Endodermal cell (in vitro differentiated cells): ENCODE measurements at regions not wholly inside any gene's neighbourhood (a gene's known extent, or its start where the extent isn't known, plus 50 kb on each side); places are given as distances from the start of the nearest gene placed in this dataset.

Experiments used
- DNase-seq: peaks from one replicate; pipeline ENCODE4 v3.0.0-alpha.2; 2017
- H3K27ac ChIP-seq: 2 replicates; pipeline ENCODE4 v1.5.1; 2013; ENCODE audit warnings: mild to moderate bottlenecking, low read depth, low read length, moderate library complexity
- H3K27me3 ChIP-seq: 2 replicates; pipeline ENCODE4 v1.6.1; 2013; ENCODE audit warnings: mild to moderate bottlenecking, low read length, moderate library complexity; ENCODE audit not compliant: insufficient read depth, control insufficient read depth, poor library complexity, severe bottlenecking
- H3K36me3 ChIP-seq: 2 replicates; pipeline ENCODE4 v1.7.0; 2013; ENCODE audit warnings: mild to moderate bottlenecking, low read length, moderate library complexity; ENCODE audit not compliant: control insufficient read depth, insufficient read depth
- H3K4me1 ChIP-seq: one replicate; pipeline ENCODE4 v1.7.0; 2013; ENCODE audit warnings: low read length; ENCODE audit not compliant: control insufficient read depth, insufficient read depth
- H3K4me3 ChIP-seq: 2 replicates; pipeline ENCODE4 v1.5.1; 2013; ENCODE audit warnings: mild to moderate bottlenecking, low read length, moderate library complexity
- H3K9ac ChIP-seq: 2 replicates; pipeline ENCODE4 v1.6.1; 2013; ENCODE audit warnings: mild to moderate bottlenecking, low read length, moderate library complexity; ENCODE audit not compliant: poor library complexity, severe bottlenecking; ENCODE audit errors: extremely low read depth
- H3K9me3 ChIP-seq: 2 replicates; pipeline ENCODE4 v1.6.1; 2013; ENCODE audit warnings: mild to moderate bottlenecking, low read length, moderate library complexity; ENCODE audit not compliant: control insufficient read depth
- H3K27ac Mint-ChIP-seq: 2 replicates; pipeline ENCODE4 v1.8.0; 2020; ENCODE audit warnings: mixed read lengths
- H3K27me3 Mint-ChIP-seq: 2 replicates; pipeline ENCODE4 v1.8.0; 2021; ENCODE audit warnings: mild to moderate bottlenecking, mixed read lengths; ENCODE audit not compliant: insufficient read depth
- H3K36me3 Mint-ChIP-seq: 2 replicates; pipeline ENCODE4 v1.8.0; 2020; ENCODE audit warnings: low read depth, mixed read lengths
- H3K4me1 Mint-ChIP-seq: 2 replicates; pipeline ENCODE4 v1.8.0; 2020; ENCODE audit warnings: mixed read lengths
- H3K4me3 Mint-ChIP-seq: 2 replicates; pipeline ENCODE4 v1.8.0; 2020; ENCODE audit warnings: mild to moderate bottlenecking, moderate library complexity, mixed read lengths
- H3K9me3 Mint-ChIP-seq: 2 replicates; pipeline ENCODE4 v1.8.0; 2020; ENCODE audit warnings: mild to moderate bottlenecking, mixed read lengths
- CTCF ChIP-seq: fragments of 200-600 bp; sonication (generic); conservative IDR thresholded peaks from 2 replicates; pipeline ENCODE4 v1.5.0; 2021; ENCODE audit warnings: antibody characterized with exemption, mild to moderate bottlenecking
- WGBS, 2 experiments: methylation state at CpG; one replicate each; pipeline versions ENCODE4 v1.1.5 to v1.1.7; 2013; ENCODE audit warnings: missing lambda C conversion rate in 2 of 2, mixed read lengths in 1 of 2; ENCODE audit not compliant: insufficient coverage in 1 of 2, insufficient read length in 1 of 2; 5-methylcytosine and 5-hydroxymethylcytosine counted together

- TF ChIP-seq CTCF, result no peak
- H3K27ac ChIP-seq, result no peak overlapping the region
- H3K36me3 ChIP-seq, result no peaks in the 10 kb centered on the region
- H3K4me1 ChIP-seq, result no peaks in the 10 kb centered on the region
- H3K27me3 ChIP-seq, result no peaks in the 10 kb centered on the region
- Mint-ChIP-seq H3K27ac (no peak overlapping the region), H3K4me1 (no peaks in the 10 kb centered on the region), H3K9me3 (peaks cover under 1% of the 10 kb centered on the region), H3K4me3 (no peak overlapping the region), H3K27me3 (no peaks in the 10 kb centered on the region), H3K36me3 (no peaks in the 10 kb centered on the region)
- DNase-seq, result no peak
- no peak overlapping the region for H3K9ac ChIP-seq
- 90 to 100% methylated on average over 1 to 3 of the region's 3 CpGs for WGBS, 2 experiments
- H3K9me3 ChIP-seq, result no peaks in the 10 kb centered on the region
- H3K4me3 ChIP-seq, result no peak overlapping the region
These were observed 272.8 kb downstream of the LRIG3 start for GRCh38 chr12:58647495-58647894.

- H3K27ac ChIP-seq, result no peak overlapping the region
- H3K27ac Mint-ChIP-seq, result no peak overlapping the region
- no peaks in the 10 kb centered on the region for H3K4me1 Mint-ChIP-seq
- TF ChIP-seq CTCF, result no peak
- H3K27me3 Mint-ChIP-seq, result no peaks in the 10 kb centered on the region
- peaks cover 7% of the 10 kb centered on the region for H3K9me3 Mint-ChIP-seq
- H3K9ac ChIP-seq, result no peak overlapping the region
- no peaks in the 10 kb centered on the region for H3K9me3 ChIP-seq
- H3K36me3 ChIP-seq, result no peaks in the 10 kb centered on the region
- no peaks in the 10 kb centered on the region for H3K4me1 ChIP-seq
- peaks cover 5% of the 10 kb centered on the region for H3K36me3 Mint-ChIP-seq
- WGBS, 2 experiments, result 96 to 100% methylated on average over 1 to 4 of the region's 4 CpGs
- no peaks in the 10 kb centered on the region for H3K27me3 ChIP-seq
- DNase-seq, result no peak
- H3K4me3 ChIP-seq, result no peak overlapping the region
- no peak overlapping the region for H3K4me3 Mint-ChIP-seq
These were observed 272.1 kb downstream of the LRIG3 start for GRCh38 chr12:58648176-58648575.

- no peak for TF ChIP-seq CTCF
- Histone ChIP-seq H3K27me3 (no peaks in the 10 kb centered on the region), H3K4me3 (no peak overlapping the region), H3K4me1 (no peaks in the 10 kb centered on the region), H3K9ac (no peak overlapping the region), H3K36me3 (no peaks in the 10 kb centered on the region), H3K9me3 (peaks cover 14% of the 10 kb centered on the region), H3K27ac (no peak overlapping the region)
- Mint-ChIP-seq H3K4me3 (no peak overlapping the region), H3K27me3 (no peaks in the 10 kb centered on the region), H3K4me1 (no peaks in the 10 kb centered on the region), H3K9me3 (peaks cover 24% of the 10 kb centered on the region), H3K27ac (no peak overlapping the region), H3K36me3 (peaks cover 9% of the 10 kb centered on the region)
- no peak for DNase-seq
- 93 to 100% methylated on average over 1 to 3 of the region's 3 CpGs for WGBS, 2 experiments
These were observed 268.5 kb downstream of the LRIG3 start for GRCh38 chr12:58651850-58652249.
